ENCODE measurements at regions not wholly inside any gene's neighbourhood (a gene's known extent, or its start where the extent isn't known, plus 50 kb on each side); places are given as distances from the start of the nearest gene placed in this dataset.

DNA sequence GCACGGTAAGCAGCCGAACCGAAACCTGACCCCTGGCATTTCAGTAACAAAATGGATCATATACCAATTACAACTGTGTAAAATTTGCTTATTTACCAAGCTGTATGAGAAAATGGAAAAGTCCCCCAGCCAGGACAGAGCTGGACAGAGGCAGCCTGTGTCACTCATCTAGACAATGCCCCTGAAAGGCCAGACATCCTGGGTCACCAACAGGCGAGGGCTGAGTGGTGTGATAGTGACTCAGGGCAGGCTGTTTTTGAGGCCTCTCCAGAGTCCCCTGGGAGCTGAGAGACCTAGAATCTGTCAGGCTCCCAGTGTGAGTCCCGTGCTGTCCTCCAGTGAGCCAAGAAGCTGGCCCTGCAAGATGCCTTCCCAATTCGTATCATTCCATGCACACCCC lies 680.4 kb downstream of the TBC1D22A start:
- Mint-ChIP-seq H3K27ac (no peak overlapping the region), H3K4me1 (no peaks in the 10 kb centered on the region), H3K9me3 (peaks cover 10 to 30% (median 13%) of the 10 kb centered on the region in 5 donors)

DNA sequence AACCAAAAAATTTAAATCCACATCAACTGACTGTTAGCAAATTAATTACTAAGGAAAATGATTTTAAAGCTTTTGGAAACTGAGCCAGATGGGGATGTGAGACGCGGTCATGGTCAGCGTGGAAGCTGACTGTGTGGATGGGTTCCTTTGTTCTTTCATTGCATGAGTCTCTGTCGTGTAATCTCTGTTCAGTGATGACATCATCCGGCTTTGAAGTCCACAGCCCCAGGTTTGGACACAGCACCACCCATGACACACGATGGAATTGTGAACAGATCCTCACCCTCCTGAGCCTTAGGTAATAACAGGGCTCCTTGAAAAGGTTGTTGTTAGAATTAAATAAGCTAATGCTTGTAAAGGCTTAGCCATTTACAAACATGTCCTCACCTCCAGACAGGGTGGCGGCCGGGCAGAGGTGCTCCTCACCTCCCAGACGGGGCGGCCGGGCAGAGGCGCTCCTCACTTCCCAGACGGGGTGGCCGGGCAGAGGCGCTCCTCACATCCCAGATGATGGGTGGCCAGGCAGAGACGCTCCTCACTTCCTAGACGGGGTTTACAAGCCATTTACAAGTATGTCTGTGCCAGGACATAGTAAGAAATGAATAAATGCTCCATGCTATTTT lies 677.3 kb downstream of the TBC1D22A start:
- Mint-ChIP-seq H3K27me3 (peaks cover 3 to 4% of the 10 kb centered on the region in 2 donors), H3K36me3 (peaks cover 0 to 27% (median 3%) of the 10 kb centered on the region in 3 donors), H3K4me3 (no peak overlapping the region), H3K9me3 (peaks cover 10 to 27% (median 13%) of the 10 kb centered on the region in 5 donors), H3K27ac (no peak overlapping the region), H3K4me1 (no peaks in the 10 kb centered on the region)
- no peak for DNase-seq
- no peaks in the 10 kb centered on the region for H3K27me3 ChIP-seq (ENCODE audit: insufficient read depth, low read length, poor library complexity, severe bottlenecking)
- no peak overlapping the region for H3K4me3 ChIP-seq (ENCODE audit: low read length)
- H3K4me1 ChIP-seq (ENCODE audit: insufficient read depth, low read length) = no peaks in the 10 kb centered on the region
- no peaks in the 10 kb centered on the region for H3K9me3 ChIP-seq (ENCODE audit: low read length)
- no peaks in the 10 kb centered on the region for H3K36me3 ChIP-seq (ENCODE audit: insufficient read depth, low read length)
- POLR2A ChIA-PET = no interaction called here
- H3K27ac ChIP-seq (ENCODE audit: low read depth, low read length) = no peak overlapping the region
- CTCF ChIA-PET = no interaction called here

More for the DNA sequence above, 680.4 kb downstream of the TBC1D22A start:
- no peak overlapping the region for H3K4me3 Mint-ChIP-seq
- ChIA-PET CTCF (no interaction called here), POLR2A (no interaction called here)
- DNase-seq = no peak
- peaks cover 4 to 7% of the 10 kb centered on the region in 2 donors for H3K27me3 Mint-ChIP-seq
- Histone ChIP-seq H3K4me1 (ENCODE audit: insufficient read depth, low read length) (no peaks in the 10 kb centered on the region), H3K4me3 (ENCODE audit: low read length) (no peak overlapping the region), H3K27me3 (ENCODE audit: insufficient read depth, low read length, poor library complexity, severe bottlenecking) (no peaks in the 10 kb centered on the region), H3K36me3 (ENCODE audit: insufficient read depth, low read length) (no peaks in the 10 kb centered on the region), H3K9me3 (ENCODE audit: low read length) (no peaks in the 10 kb centered on the region), H3K27ac (ENCODE audit: low read depth, low read length) (no peak overlapping the region)
- H3K36me3 Mint-ChIP-seq = peaks cover 0 to 15% (median 3%) of the 10 kb centered on the region in 3 donors

- Histone ChIP-seq H3K9me3 (ENCODE audit: low read length) (no peaks in the 10 kb centered on the region), H3K4me3 (ENCODE audit: low read length) (no peak overlapping the region), H3K27ac (ENCODE audit: low read depth, low read length) (no peak overlapping the region), H3K4me1 (ENCODE audit: insufficient read depth, low read length) (no peaks in the 10 kb centered on the region), H3K36me3 (ENCODE audit: insufficient read depth, low read length) (no peaks in the 10 kb centered on the region), H3K27me3 (ENCODE audit: insufficient read depth, low read length, poor library complexity, severe bottlenecking) (no peaks in the 10 kb centered on the region)
- no peaks in the 10 kb centered on the region for H3K4me1 Mint-ChIP-seq
- peaks cover 1 to 6% of the 10 kb centered on the region in 2 donors for H3K27me3 Mint-ChIP-seq
- DNase-seq = no peak
- ChIA-PET CTCF (no interaction called here), POLR2A (no interaction called here)
- no peak overlapping the region for H3K4me3 Mint-ChIP-seq
- H3K27ac Mint-ChIP-seq = no peak overlapping the region
- H3K9me3 Mint-ChIP-seq = peaks cover 9 to 22% (median 12%) of the 10 kb centered on the region in 5 donors
- H3K36me3 Mint-ChIP-seq = peaks cover 0 to 30% (median 3%) of the 10 kb centered on the region in 3 donors
Measured at GRCh38 chr22:47437636-47438035, 675.2 kb downstream of the TBC1D22A start.

DNA sequence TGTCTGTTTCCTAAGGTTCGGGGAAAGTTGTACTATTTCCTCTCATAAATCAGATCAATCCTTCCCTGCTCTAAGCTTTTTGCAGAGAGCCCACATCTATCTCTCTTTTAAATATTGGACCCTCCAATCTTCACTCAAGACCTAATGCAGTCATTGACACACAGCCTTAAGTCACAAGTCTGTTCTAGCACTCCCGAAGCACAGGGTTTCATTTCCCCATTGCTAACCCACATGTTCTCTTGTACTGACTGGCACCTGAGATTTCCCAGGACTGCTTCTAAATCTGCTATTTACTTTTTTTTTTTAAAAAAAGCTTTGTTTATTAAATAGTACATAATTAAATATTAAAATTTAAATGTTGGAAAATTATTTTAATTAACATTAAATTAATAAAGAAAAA lies 674.7 kb downstream of the TBC1D22A start:
- Histone ChIP-seq H3K27ac (ENCODE audit: low read depth, low read length) (no peak overlapping the region), H3K4me3 (ENCODE audit: low read length) (no peak overlapping the region), H3K9me3 (ENCODE audit: low read length) (no peaks in the 10 kb centered on the region), H3K4me1 (ENCODE audit: insufficient read depth, low read length) (no peaks in the 10 kb centered on the region), H3K27me3 (ENCODE audit: insufficient read depth, low read length, poor library complexity, severe bottlenecking) (no peaks in the 10 kb centered on the region), H3K36me3 (ENCODE audit: insufficient read depth, low read length) (no peaks in the 10 kb centered on the region)
- H3K27me3 Mint-ChIP-seq = peaks cover 1 to 6% of the 10 kb centered on the region in 2 donors
- no peaks in the 10 kb centered on the region for H3K4me1 Mint-ChIP-seq
- H3K27ac Mint-ChIP-seq = no peak overlapping the region
- peaks cover 0 to 28% (median 3%) of the 10 kb centered on the region in 3 donors for H3K36me3 Mint-ChIP-seq
- H3K4me3 Mint-ChIP-seq = no peak overlapping the region
- H3K9me3 Mint-ChIP-seq = peaks cover 5 to 19% (median 7%) of the 10 kb centered on the region in 5 donors
- POLR2A ChIA-PET = no interaction called here
- no peak for DNase-seq
- CTCF ChIA-PET = no interaction called here

DNA sequence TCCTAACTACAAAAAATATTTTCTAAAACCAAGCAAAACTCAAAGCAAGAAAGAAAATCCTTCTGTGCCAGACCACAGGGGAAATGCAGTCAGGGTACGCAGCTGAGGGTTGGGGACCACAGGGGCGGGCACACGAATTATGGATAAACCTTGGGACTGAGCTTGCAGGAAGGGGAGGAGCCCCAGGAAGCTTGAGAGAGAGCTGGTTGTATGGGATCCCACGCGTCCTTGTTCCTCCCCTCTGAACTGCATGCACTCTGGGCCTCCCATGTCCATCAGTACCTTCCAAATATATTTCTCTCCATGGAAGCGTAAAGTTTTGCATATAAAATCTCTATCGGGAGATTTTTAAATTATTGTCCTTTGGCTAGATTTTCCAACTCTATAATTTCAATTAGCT lies 673.4 kb downstream of the TBC1D22A start:
- Histone ChIP-seq H3K27me3 (ENCODE audit: insufficient read depth, low read length, poor library complexity, severe bottlenecking) (no peaks in the 10 kb centered on the region), H3K4me1 (ENCODE audit: insufficient read depth, low read length) (no peaks in the 10 kb centered on the region), H3K9me3 (ENCODE audit: low read length) (no peaks in the 10 kb centered on the region), H3K4me3 (ENCODE audit: low read length) (no peak overlapping the region), H3K36me3 (ENCODE audit: insufficient read depth, low read length) (no peaks in the 10 kb centered on the region), H3K27ac (ENCODE audit: low read depth, low read length) (no peak overlapping the region)
- Mint-ChIP-seq H3K4me3 (no peak overlapping the region), H3K4me1 (no peaks in the 10 kb centered on the region), H3K9me3 (peaks cover 0 to 15% (median 5%) of the 10 kb centered on the region in 5 donors), H3K36me3 (peaks cover 0 to 28% (median 3%) of the 10 kb centered on the region in 3 donors), H3K27me3 (peaks cover 1 to 6% of the 10 kb centered on the region in 2 donors), H3K27ac (no peak overlapping the region)
- DNase-seq = no peak
- POLR2A ChIA-PET = no interaction called here
- CTCF ChIA-PET = no interaction called here

- H3K27ac Mint-ChIP-seq = no peak overlapping the region
- POLR2A ChIA-PET = no interaction called here
Measured at GRCh38 chr22:47435204-47435487, 672.7 kb downstream of the TBC1D22A start.

GRCh38 chr22:47434336-47435203 lies 672.1 kb downstream of the TBC1D22A start:
- CTCF ChIA-PET = no interaction called here
- Histone ChIP-seq H3K27me3 (ENCODE audit: insufficient read depth, low read length, poor library complexity, severe bottlenecking) (no peaks in the 10 kb centered on the region), H3K4me1 (ENCODE audit: insufficient read depth, low read length) (no peaks in the 10 kb centered on the region), H3K36me3 (ENCODE audit: insufficient read depth, low read length) (no peaks in the 10 kb centered on the region), H3K4me3 (ENCODE audit: low read length) (no peak overlapping the region), H3K9me3 (ENCODE audit: low read length) (no peaks in the 10 kb centered on the region), H3K27ac (ENCODE audit: low read depth, low read length) (no peak overlapping the region)
- no peak overlapping the region for H3K27ac Mint-ChIP-seq
- H3K9me3 Mint-ChIP-seq = peaks cover 0 to 9% (median 0%) of the 10 kb centered on the region in 5 donors
- peaks cover 0 to 29% (median 0%) of the 10 kb centered on the region in 3 donors for H3K36me3 Mint-ChIP-seq
- POLR2A ChIA-PET = no interaction called here
- H3K4me3 Mint-ChIP-seq = no peak overlapping the region
- H3K4me1 Mint-ChIP-seq = no peaks in the 10 kb centered on the region
- DNase-seq = no peak
- H3K27me3 Mint-ChIP-seq = peaks cover 1 to 6% of the 10 kb centered on the region in 2 donors

More at GRCh38 chr22:47435204-47435487, 672.7 kb downstream of the TBC1D22A start:
- no peaks in the 10 kb centered on the region for H3K9me3 ChIP-seq (ENCODE audit: low read length)
- no peak overlapping the region for H3K4me3 Mint-ChIP-seq
- H3K27me3 ChIP-seq (ENCODE audit: insufficient read depth, low read length, poor library complexity, severe bottlenecking) = no peaks in the 10 kb centered on the region
- no peaks in the 10 kb centered on the region for H3K4me1 ChIP-seq (ENCODE audit: insufficient read depth, low read length)
- H3K4me3 ChIP-seq (ENCODE audit: low read length) = no peak overlapping the region
- no peak overlapping the region for H3K27ac ChIP-seq (ENCODE audit: low read depth, low read length)
- H3K36me3 Mint-ChIP-seq = peaks cover 0 to 28% (median 2%) of the 10 kb centered on the region in 3 donors
- DNase-seq = no peak
- CTCF ChIA-PET = no interaction called here
- H3K4me1 Mint-ChIP-seq = no peaks in the 10 kb centered on the region
- H3K36me3 ChIP-seq (ENCODE audit: insufficient read depth, low read length) = no peaks in the 10 kb centered on the region
- peaks cover 1 to 6% of the 10 kb centered on the region in 2 donors for H3K27me3 Mint-ChIP-seq
- peaks cover 0 to 11% (median 2%) of the 10 kb centered on the region in 5 donors for H3K9me3 Mint-ChIP-seq

GRCh38 chr22:47433627-47434026 lies 671.2 kb downstream of the TBC1D22A start:
- H3K27ac Mint-ChIP-seq = no peak overlapping the region
- no peaks in the 10 kb centered on the region for H3K9me3 ChIP-seq (ENCODE audit: low read length)
- H3K4me3 Mint-ChIP-seq = no peak overlapping the region
- peaks cover 0 to 9% (median 0%) of the 10 kb centered on the region in 5 donors for H3K9me3 Mint-ChIP-seq
- DNase-seq = no peak
- ChIA-PET CTCF (no interaction called here), POLR2A (no interaction called here)
- H3K27me3 Mint-ChIP-seq = peaks cover 1 to 6% of the 10 kb centered on the region in 2 donors
- H3K4me1 ChIP-seq (ENCODE audit: insufficient read depth, low read length) = no peaks in the 10 kb centered on the region
- H3K36me3 ChIP-seq (ENCODE audit: insufficient read depth, low read length) = no peaks in the 10 kb centered on the region
- H3K4me1 Mint-ChIP-seq = no peaks in the 10 kb centered on the region
- H3K27me3 ChIP-seq (ENCODE audit: insufficient read depth, low read length, poor library complexity, severe bottlenecking) = no peaks in the 10 kb centered on the region
- H3K27ac ChIP-seq (ENCODE audit: low read depth, low read length) = no peak overlapping the region
- H3K36me3 Mint-ChIP-seq = peaks cover 0 to 33% (median 0%) of the 10 kb centered on the region in 3 donors
- H3K4me3 ChIP-seq (ENCODE audit: low read length) = no peak overlapping the region

Measured in CD8-positive, alpha-beta memory T cell (primary cell).